ENCODE measurements at regions not wholly inside any gene's neighbourhood (a gene's known extent, or its start where the extent isn't known, plus 50 kb on each side); places are given as distances from the start of the nearest gene placed in this dataset. TPM values are rescaled to one million over a fixed set of nuclear protein-coding genes. Genes with fewer than 3 reads are reported as not detected.
A peak's percentile ranks its signal among the peaks of the same experiment; 100 is the strongest.

DNA sequence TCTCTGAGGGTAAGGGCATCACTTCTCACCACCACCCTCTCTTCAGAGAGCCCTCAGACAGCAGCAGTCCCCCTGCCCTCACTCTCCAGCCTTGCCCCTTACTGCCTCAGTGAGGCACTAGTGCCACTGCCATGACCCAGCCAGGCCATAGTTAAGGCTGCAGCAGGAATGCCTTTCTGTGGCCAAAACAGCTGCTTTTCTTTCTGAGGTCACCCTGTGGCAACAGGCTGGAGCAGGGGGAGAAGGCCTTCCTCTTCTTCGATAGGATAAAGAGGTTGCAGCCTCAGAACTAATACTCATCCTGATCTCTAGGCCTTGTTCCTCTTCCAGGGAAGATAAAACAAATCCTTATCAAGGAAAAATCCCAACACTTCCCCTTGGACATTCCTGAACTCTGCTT, 56.8 kb upstream of the ECI2 start:
- no peaks in the 10 kb centered on the region for H3K4me1 ChIP-seq (ENCODE audit: control insufficient read depth, insufficient read depth, low read length)
- DNase-seq (ENCODE audit: low read depth in 4 of 6, low spot score in 6 of 6) = no peak
- no peaks in the 10 kb centered on the region for H3K27me3 ChIP-seq (ENCODE audit: control insufficient read depth, insufficient read depth, low read length)
- no peaks in the 10 kb centered on the region for H3K36me3 ChIP-seq (ENCODE audit: control insufficient read depth, insufficient read depth, low read length)
- H3K27ac ChIP-seq (ENCODE audit: low read depth, low read length) = no peak overlapping the region
- WGBS (ENCODE audit: insufficient coverage) = no CpG with 5 or more reads among the region's 1 CpG
- H3K4me3 ChIP-seq (ENCODE audit: low read depth, low read length) = no peak overlapping the region
- H3K9me3 ChIP-seq (ENCODE audit: control insufficient read depth, insufficient read depth, low read length) = peaks cover 1% of the 10 kb centered on the region

- no peaks in the 10 kb centered on the region for H3K4me1 ChIP-seq (ENCODE audit: control insufficient read depth, insufficient read depth, low read length)
- H3K27me3 ChIP-seq (ENCODE audit: control insufficient read depth, insufficient read depth, low read length) = no peaks in the 10 kb centered on the region
- WGBS (ENCODE audit: insufficient coverage) = 96% methylated on average over 27 of the region's 27 CpGs
- no peak for DNase-seq (ENCODE audit: low read depth in 4 of 6, low spot score in 6 of 6)
- no peak overlapping the region for H3K27ac ChIP-seq (ENCODE audit: low read depth, low read length)
- peaks cover 1% of the 10 kb centered on the region for H3K9me3 ChIP-seq (ENCODE audit: control insufficient read depth, insufficient read depth, low read length)
- no peaks in the 10 kb centered on the region for H3K36me3 ChIP-seq (ENCODE audit: control insufficient read depth, insufficient read depth, low read length)
- no peak overlapping the region for H3K4me3 ChIP-seq (ENCODE audit: low read depth, low read length)
Measured at GRCh38 chr6:4191271-4191721, 55.9 kb upstream of the ECI2 start.

DNA sequence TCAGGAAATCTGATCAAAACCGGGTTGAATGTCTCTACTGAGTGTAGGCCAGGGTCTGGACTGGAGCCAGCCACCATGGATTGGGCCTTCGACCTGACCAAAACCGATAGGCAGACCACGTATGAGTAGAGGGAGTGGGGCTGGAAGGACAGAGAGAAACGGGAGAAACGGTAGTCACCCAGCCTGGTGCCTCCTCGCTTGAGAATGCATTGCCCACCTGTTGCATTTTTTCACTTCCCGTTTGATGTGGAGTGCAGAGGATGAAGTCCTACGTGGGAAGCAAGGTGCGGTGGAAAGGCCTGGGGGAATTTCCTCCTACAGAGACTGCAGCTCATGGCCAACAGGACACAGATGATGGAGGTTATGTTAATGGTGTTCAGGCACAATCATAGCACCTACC, 53.9 kb upstream of the ECI2 start:
- Histone ChIP-seq H3K27me3 (ENCODE audit: control insufficient read depth, insufficient read depth, low read length) (no peaks in the 10 kb centered on the region), H3K36me3 (ENCODE audit: control insufficient read depth, insufficient read depth, low read length) (no peaks in the 10 kb centered on the region), H3K27ac (ENCODE audit: low read depth, low read length) (no peak overlapping the region), H3K4me3 (ENCODE audit: low read depth, low read length) (no peak overlapping the region), H3K4me1 (ENCODE audit: control insufficient read depth, insufficient read depth, low read length) (no peaks in the 10 kb centered on the region), H3K9me3 (ENCODE audit: control insufficient read depth, insufficient read depth, low read length) (peaks cover 2% of the 10 kb centered on the region)
- no peak for DNase-seq (ENCODE audit: low read depth in 4 of 6, low spot score in 6 of 6)
- 96% methylated on average over 7 of the region's 10 CpGs for WGBS (ENCODE audit: insufficient coverage)

DNA sequence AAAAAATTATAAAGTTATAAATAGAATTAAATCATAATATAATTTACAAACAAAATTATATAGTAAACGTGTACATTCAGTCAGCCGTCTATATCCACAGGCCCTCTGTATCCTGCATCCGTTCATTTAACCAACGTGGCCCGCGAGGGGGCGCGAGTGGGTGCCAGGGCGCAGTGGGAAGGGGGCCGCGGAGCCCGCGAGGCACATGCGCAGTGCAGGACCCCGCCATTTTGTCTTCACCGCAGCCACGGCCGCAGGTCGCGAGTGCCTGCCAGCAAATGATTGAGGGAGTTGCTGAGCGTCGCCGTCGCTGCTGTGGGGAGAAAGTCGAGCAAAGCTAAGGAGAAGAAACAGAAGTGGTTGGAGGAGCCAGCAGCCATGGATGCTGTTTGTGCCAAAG, 53.4 kb upstream of the ECI2 start:
- no peaks in the 10 kb centered on the region for H3K36me3 ChIP-seq (ENCODE audit: control insufficient read depth, insufficient read depth, low read length)
- no peaks in the 10 kb centered on the region for H3K4me1 ChIP-seq (ENCODE audit: control insufficient read depth, insufficient read depth, low read length)
- H3K4me3 ChIP-seq (ENCODE audit: low read depth, low read length) = no peak overlapping the region
- H3K27ac ChIP-seq (ENCODE audit: low read depth, low read length) = no peak overlapping the region
- 93% methylated on average over 24 of the region's 25 CpGs for WGBS (ENCODE audit: insufficient coverage)
- H3K9me3 ChIP-seq (ENCODE audit: control insufficient read depth, insufficient read depth, low read length) = peaks cover 2% of the 10 kb centered on the region
- no peaks in the 10 kb centered on the region for H3K27me3 ChIP-seq (ENCODE audit: control insufficient read depth, insufficient read depth, low read length)
- no peak for DNase-seq (ENCODE audit: low read depth in 4 of 6, low spot score in 6 of 6)

DNA sequence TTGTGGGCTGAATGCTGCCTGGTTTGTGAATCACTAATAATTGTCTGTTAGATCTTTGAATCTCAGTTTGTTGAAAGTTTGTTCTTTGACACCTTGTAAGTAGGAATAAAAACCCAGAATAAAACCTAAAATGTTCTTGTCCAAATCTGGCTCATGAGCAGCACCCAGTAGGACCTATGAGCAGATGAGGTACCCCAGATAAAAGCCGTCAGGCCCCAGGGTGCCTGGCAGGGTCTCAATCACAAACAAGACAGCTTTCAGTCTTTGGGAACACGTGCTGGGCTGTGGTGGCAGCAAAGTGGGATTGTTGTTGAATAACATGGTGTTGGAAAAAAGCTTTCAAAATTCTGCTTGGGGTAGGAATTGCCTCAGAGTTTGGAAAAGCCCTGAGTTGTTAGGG, 52.1 kb upstream of the ECI2 start:
- Histone ChIP-seq H3K27ac (ENCODE audit: low read depth, low read length) (no peak overlapping the region), H3K36me3 (ENCODE audit: control insufficient read depth, insufficient read depth, low read length) (no peaks in the 10 kb centered on the region), H3K4me3 (ENCODE audit: low read depth, low read length) (no peak overlapping the region), H3K4me1 (ENCODE audit: control insufficient read depth, insufficient read depth, low read length) (no peaks in the 10 kb centered on the region), H3K9me3 (ENCODE audit: control insufficient read depth, insufficient read depth, low read length) (peaks cover 2% of the 10 kb centered on the region), H3K27me3 (ENCODE audit: control insufficient read depth, insufficient read depth, low read length) (no peaks in the 10 kb centered on the region)
- WGBS (ENCODE audit: insufficient coverage) = 54% methylated on average over 2 of the region's 2 CpGs
- DNase-seq (ENCODE audit: low read depth in 4 of 6, low spot score in 6 of 6) = no peak

GRCh38 chr6:4186385-4186784, 51.0 kb upstream of the ECI2 start:
- Histone ChIP-seq H3K27me3 (ENCODE audit: control insufficient read depth, insufficient read depth, low read length) (no peaks in the 10 kb centered on the region), H3K4me1 (ENCODE audit: control insufficient read depth, insufficient read depth, low read length) (no peaks in the 10 kb centered on the region), H3K36me3 (ENCODE audit: control insufficient read depth, insufficient read depth, low read length) (no peaks in the 10 kb centered on the region), H3K27ac (ENCODE audit: low read depth, low read length) (no peak overlapping the region), H3K4me3 (ENCODE audit: low read depth, low read length) (no peak overlapping the region), H3K9me3 (ENCODE audit: control insufficient read depth, insufficient read depth, low read length) (peaks cover 2% of the 10 kb centered on the region)
- WGBS (ENCODE audit: insufficient coverage) = 100% methylated on average over 3 of the region's 4 CpGs
- no peak for DNase-seq (ENCODE audit: low read depth in 4 of 6, low spot score in 6 of 6)

DNA sequence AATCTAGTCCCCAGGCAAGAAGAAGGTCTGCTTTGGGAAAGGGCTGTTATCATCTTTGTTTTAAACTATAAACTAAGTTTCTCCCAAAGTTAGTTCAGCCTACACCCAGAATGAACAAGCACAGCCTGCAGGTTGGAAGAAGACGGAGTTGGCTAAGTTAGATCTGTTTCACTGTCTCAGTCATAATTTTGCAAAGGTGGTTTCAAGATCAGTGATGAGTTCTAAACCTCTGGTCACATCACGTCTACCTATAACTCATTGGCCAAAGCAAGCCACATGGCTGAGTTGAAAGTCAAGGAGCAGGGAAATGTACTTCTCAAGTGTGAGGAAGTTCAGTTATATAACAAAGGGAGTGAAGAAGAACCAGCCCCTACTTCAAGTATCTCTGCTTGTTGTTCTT, 50.5 kb upstream of the ECI2 start:
- DNase-seq (ENCODE audit: low read depth in 4 of 6, low spot score in 6 of 6) = no peak
- WGBS (ENCODE audit: insufficient coverage) = 100% methylated on average over 1 of the region's 2 CpGs
- no peaks in the 10 kb centered on the region for H3K27me3 ChIP-seq (ENCODE audit: control insufficient read depth, insufficient read depth, low read length)
- H3K36me3 ChIP-seq (ENCODE audit: control insufficient read depth, insufficient read depth, low read length) = no peaks in the 10 kb centered on the region
- H3K9me3 ChIP-seq (ENCODE audit: control insufficient read depth, insufficient read depth, low read length) = peaks cover 2% of the 10 kb centered on the region
- no peaks in the 10 kb centered on the region for H3K4me1 ChIP-seq (ENCODE audit: control insufficient read depth, insufficient read depth, low read length)
- no peak overlapping the region for H3K27ac ChIP-seq (ENCODE audit: low read depth, low read length)
- H3K4me3 ChIP-seq (ENCODE audit: low read depth, low read length) = no peak overlapping the region

DNA sequence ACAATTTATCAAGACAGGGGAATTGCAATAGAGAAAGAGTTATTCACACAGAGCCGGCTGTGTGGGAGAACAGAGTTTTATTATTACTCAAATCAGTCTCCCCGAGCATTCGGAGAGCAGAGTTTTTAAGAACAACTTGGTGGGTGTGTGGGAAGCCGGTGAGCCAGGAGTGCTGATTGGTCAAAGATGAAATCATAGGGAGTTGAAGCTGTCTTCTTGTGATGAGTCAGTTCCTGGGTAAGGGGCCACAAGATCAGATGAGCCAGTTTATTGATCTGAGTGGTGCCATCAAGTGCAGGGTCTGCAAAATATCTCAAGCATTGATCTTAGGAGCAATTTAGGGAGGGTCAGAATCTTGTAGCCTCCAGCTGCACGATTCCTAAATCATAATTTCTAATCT, 50.0 kb upstream of the ECI2 start:
- H3K4me3 ChIP-seq (ENCODE audit: low read depth, low read length) = no peak overlapping the region
- no peaks in the 10 kb centered on the region for H3K27me3 ChIP-seq (ENCODE audit: control insufficient read depth, insufficient read depth, low read length)
- H3K9me3 ChIP-seq (ENCODE audit: control insufficient read depth, insufficient read depth, low read length) = peaks cover 2% of the 10 kb centered on the region
- no peak overlapping the region for H3K27ac ChIP-seq (ENCODE audit: low read depth, low read length)
- H3K36me3 ChIP-seq (ENCODE audit: control insufficient read depth, insufficient read depth, low read length) = no peaks in the 10 kb centered on the region
- no peak for DNase-seq (ENCODE audit: low read depth in 4 of 6, low spot score in 6 of 6)
- no peaks in the 10 kb centered on the region for H3K4me1 ChIP-seq (ENCODE audit: control insufficient read depth, insufficient read depth, low read length)
- 80% methylated on average over 1 of the region's 5 CpGs for WGBS (ENCODE audit: insufficient coverage)

Small RNAs in the stretch of these regions (small RNA-seq; reads per million reads assigned to genes)
- gene AL133393.1 (ENCODE audit: low replicate concordance) (not detected), gene RNA5SP202 (ENCODE audit: low replicate concordance) (2.2 reads per million, percentile 90 among the genes with 10 or more reads in this experiment)

Measured in spinal cord (tissue), 10 donors.